Activated T-helper 9 cell treated with anti-CD3 and anti-CD28 coated beads, Interleukin-2, amount 50 U/mL, for 16 hours (primary cell): ENCODE measurements at regions not wholly inside any gene's neighbourhood (a gene's known extent, or its start where the extent isn't known, plus 50 kb on each side); places are given as distances from the start of the nearest gene placed in this dataset.
A peak's percentile ranks its signal among the peaks of the same experiment; 100 is the strongest.
"Not testable (repeated sequence)": the region's sequence is repeated elsewhere in the genome, so short reads cannot be mapped to it uniquely, and the experiment has no call there.

Source experiments
- DNase-seq: peaks from one replicate; pipeline ENCODE4 v3.0.0-alpha.2; 2020; ENCODE audit warnings: low read depth

- DNase-seq = no peak
Measured at GRCh38 chr7:106448992-106449859, 164.4 kb upstream of the NAMPT start.

GRCh38 chr7:106448346-106448991 lies 163.7 kb upstream of the NAMPT start:
- DNase-seq = no peak

- DNase-seq = no peak
Measured at GRCh38 chr7:106447318-106447847, 162.6 kb upstream of the NAMPT start.

GRCh38 chr7:106445366-106445765 lies 160.6 kb upstream of the NAMPT start:
- not testable (repeated sequence) for DNase-seq

- no peak for DNase-seq
Measured at GRCh38 chr7:106444068-106444655, 159.4 kb upstream of the NAMPT start.

- DNase-seq = no peak
Measured at GRCh38 chr7:106443156-106443555, 158.4 kb upstream of the NAMPT start.

- DNase-seq = no peak
Measured at GRCh38 chr7:106442476-106442875, 157.7 kb upstream of the NAMPT start.

GRCh38 chr7:106441343-106441742 lies 156.6 kb upstream of the NAMPT start:
- DNase-seq = not testable (repeated sequence)

GRCh38 chr7:106436933-106437332 lies 152.2 kb upstream of the NAMPT start:
- DNase-seq = not testable (repeated sequence)

GRCh38 chr7:106433377-106433776 lies 148.6 kb upstream of the NAMPT start:
- no peak for DNase-seq

GRCh38 chr7:106430535-106431455 lies 146.0 kb upstream of the NAMPT start:
- DNase-seq = no peak

GRCh38 chr7:106430103-106430502 lies 145.3 kb upstream of the NAMPT start:
- no peak for DNase-seq

GRCh38 chr7:106426803-106427202 lies 142.0 kb upstream of the NAMPT start:
- no peak for DNase-seq

GRCh38 chr7:106425017-106425719 lies 140.4 kb upstream of the NAMPT start:
- peak; percentile 54 for DNase-seq

GRCh38 chr7:106424476-106425016 lies 139.8 kb upstream of the NAMPT start:
- DNase-seq = no peak

- DNase-seq = no peak
Measured at GRCh38 chr7:106423821-106424475, 139.2 kb upstream of the NAMPT start.

- DNase-seq = no peak
Measured at GRCh38 chr7:106423111-106423510, 138.3 kb upstream of the NAMPT start.

- DNase-seq = no peak
Measured at GRCh38 chr7:106421181-106421762, 136.5 kb upstream of the NAMPT start.

GRCh38 chr7:106420736-106421135 lies 136.0 kb upstream of the NAMPT start:
- DNase-seq = no peak

GRCh38 chr7:106420210-106420609 lies 135.4 kb upstream of the NAMPT start:
- no peak for DNase-seq
